Activated T-helper 1 cell treated with anti-CD3 and anti-CD28 coated beads, Interleukin-12 subunit alpha, Interleukin-12 subunit beta, Interleukin-2, Interleukin-4 antibody, amounts not matched to agents 30 ng/mL and 10 ng/mL and 1 ng/mL, durations not matched to agents 14 hours and 24 hours and 36 hours (primary cell): ENCODE measurements at regions not wholly inside any gene's neighbourhood (a gene's known extent, or its start where the extent isn't known, plus 50 kb on each side); places are given as distances from the start of the nearest gene placed in this dataset.
"Not testable (repeated sequence)": the region's sequence is repeated elsewhere in the genome, so short reads cannot be mapped to it uniquely, and the experiment has no call there.

Experiments
- DNase-seq: peaks from one replicate; pipeline ENCODE4 v3.0.0; 2021; ENCODE audit warnings: low spot score
- H3K27ac Mint-ChIP-seq: one replicate; pipeline ENCODE4 v1.8.0; 2021; ENCODE audit warnings: mild to moderate bottlenecking, mixed read lengths
- H3K27me3 Mint-ChIP-seq: one replicate; pipeline ENCODE4 v1.8.0; 2022; ENCODE audit warnings: mild to moderate bottlenecking, moderate library complexity, mixed read lengths; ENCODE audit not compliant: insufficient read depth
- H3K36me3 Mint-ChIP-seq: one replicate; pipeline ENCODE4 v1.8.0; 2021; ENCODE audit warnings: low read depth, mixed read lengths
- H3K4me1 Mint-ChIP-seq: one replicate; pipeline ENCODE4 v1.8.0; 2021; ENCODE audit warnings: low read depth, mixed read lengths
- H3K4me3 Mint-ChIP-seq: one replicate; pipeline ENCODE4 v1.8.0; 2021; ENCODE audit warnings: mild to moderate bottlenecking, moderate library complexity, mixed read lengths
- H3K9me3 Mint-ChIP-seq: one replicate; pipeline ENCODE4 v1.8.0; 2021; ENCODE audit warnings: mixed read lengths
- intact Hi-C: fragments of 100-400 bp; cut with micrococcal nuclease; formaldehyde crosslinking; loops from one replicate; pipeline ENCODE4 v1.15.1; 2024

- H3K4me1 Mint-ChIP-seq, DNase-seq, H3K9me3 Mint-ChIP-seq, H3K36me3 Mint-ChIP-seq, H3K4me3 Mint-ChIP-seq, intact Hi-C loops, H3K27ac Mint-ChIP-seq: not testable (repeated sequence)
- peaks cover 11% of the 10 kb centered on the region for H3K27me3 Mint-ChIP-seq
Measured at GRCh38 chr2:88802026-88802425, 110.6 kb downstream of the RPIA start.

GRCh38 chr2:88807237-88807962 is 115.9 kb downstream of the RPIA start:
- Mint-ChIP-seq H3K9me3 (no peaks in the 10 kb centered on the region), H3K27me3 (peaks cover 2% of the 10 kb centered on the region), H3K27ac (no peak overlapping the region), H3K4me3 (no peak overlapping the region), H3K36me3 (no peaks in the 10 kb centered on the region), H3K4me1 (no peaks in the 10 kb centered on the region)
- no peak for DNase-seq
- intact Hi-C loops: no loop called here

- H3K4me3 Mint-ChIP-seq: no peak overlapping the region
- H3K27me3 Mint-ChIP-seq: peaks cover 2% of the 10 kb centered on the region
- no peaks in the 10 kb centered on the region for H3K9me3 Mint-ChIP-seq
- H3K27ac Mint-ChIP-seq: no peak overlapping the region
- no peaks in the 10 kb centered on the region for H3K4me1 Mint-ChIP-seq
- DNase-seq: no peak
- intact Hi-C loops: no loop called here
- no peaks in the 10 kb centered on the region for H3K36me3 Mint-ChIP-seq
Measured at GRCh38 chr2:88808083-88808482, 116.6 kb downstream of the RPIA start.

- Mint-ChIP-seq H3K9me3 (peaks cover 4% of the 10 kb centered on the region), H3K4me1 (no peaks in the 10 kb centered on the region), H3K36me3 (no peaks in the 10 kb centered on the region), H3K27ac (no peak overlapping the region), H3K27me3 (no peaks in the 10 kb centered on the region), H3K4me3 (no peak overlapping the region)
- no peak for DNase-seq
- intact Hi-C loops: no loop called here
Measured at GRCh38 chr2:88808652-88809051, 117.2 kb downstream of the RPIA start.

- Mint-ChIP-seq H3K36me3 (no peaks in the 10 kb centered on the region), H3K4me3 (no peak overlapping the region), H3K9me3 (peaks cover 5% of the 10 kb centered on the region), H3K27ac (no peak overlapping the region), H3K27me3 (no peaks in the 10 kb centered on the region), H3K4me1 (no peaks in the 10 kb centered on the region)
- DNase-seq: no peak
- intact Hi-C loops: no loop called here
Measured at GRCh38 chr2:88809216-88809615, 117.7 kb downstream of the RPIA start.

GRCh38 chr2:88810017-88810416 is 118.5 kb downstream of the RPIA start:
- DNase-seq: no peak
- Mint-ChIP-seq H3K4me3 (no peak overlapping the region), H3K27me3 (no peaks in the 10 kb centered on the region), H3K36me3 (no peaks in the 10 kb centered on the region), H3K9me3 (peaks cover 10% of the 10 kb centered on the region), H3K27ac (no peak overlapping the region), H3K4me1 (no peaks in the 10 kb centered on the region)
- intact Hi-C loops: no loop called here

GRCh38 chr2:88810488-88810887 is 119.0 kb downstream of the RPIA start:
- H3K27ac Mint-ChIP-seq: no peak overlapping the region
- DNase-seq: no peak
- no peaks in the 10 kb centered on the region for H3K27me3 Mint-ChIP-seq
- H3K4me1 Mint-ChIP-seq: no peaks in the 10 kb centered on the region
- no peak overlapping the region for H3K4me3 Mint-ChIP-seq
- H3K9me3 Mint-ChIP-seq: peaks cover 15% of the 10 kb centered on the region
- H3K36me3 Mint-ChIP-seq: no peaks in the 10 kb centered on the region
- intact Hi-C loops: no loop called here

GRCh38 chr2:88811233-88811632 is 119.8 kb downstream of the RPIA start:
- Mint-ChIP-seq H3K36me3 (no peaks in the 10 kb centered on the region), H3K27me3 (no peaks in the 10 kb centered on the region), H3K4me1 (no peaks in the 10 kb centered on the region), H3K27ac (no peak overlapping the region), H3K9me3 (peaks cover 17% of the 10 kb centered on the region), H3K4me3 (no peak overlapping the region)
- intact Hi-C loops: no loop called here
- no peak for DNase-seq

- no peaks in the 10 kb centered on the region for H3K36me3 Mint-ChIP-seq
- peaks cover 21% of the 10 kb centered on the region for H3K9me3 Mint-ChIP-seq
- intact Hi-C loops: no loop called here
- no peaks in the 10 kb centered on the region for H3K27me3 Mint-ChIP-seq
- no peaks in the 10 kb centered on the region for H3K4me1 Mint-ChIP-seq
- no peak overlapping the region for H3K27ac Mint-ChIP-seq
- H3K4me3 Mint-ChIP-seq: no peak overlapping the region
- no peak for DNase-seq
Measured at GRCh38 chr2:88811681-88812080, 120.2 kb downstream of the RPIA start.

- no peak for DNase-seq
- Mint-ChIP-seq H3K27ac (no peak overlapping the region), H3K4me1 (no peaks in the 10 kb centered on the region), H3K4me3 (no peak overlapping the region), H3K9me3 (peaks cover 32% of the 10 kb centered on the region), H3K27me3 (no peaks in the 10 kb centered on the region), H3K36me3 (no peaks in the 10 kb centered on the region)
- intact Hi-C loops: no loop called here
Measured at GRCh38 chr2:88813612-88814011, 122.1 kb downstream of the RPIA start.

- Mint-ChIP-seq H3K4me1 (no peaks in the 10 kb centered on the region), H3K4me3 (no peak overlapping the region), H3K27ac (no peak overlapping the region), H3K27me3 (no peaks in the 10 kb centered on the region), H3K36me3 (no peaks in the 10 kb centered on the region), H3K9me3 (peaks cover 32% of the 10 kb centered on the region)
- intact Hi-C loops: no loop called here
- no peak for DNase-seq
Measured at GRCh38 chr2:88815282-88815681, 123.8 kb downstream of the RPIA start.

GRCh38 chr2:88815697-88816096 is 124.2 kb downstream of the RPIA start:
- Mint-ChIP-seq H3K36me3 (no peaks in the 10 kb centered on the region), H3K27ac (no peak overlapping the region), H3K9me3 (peaks cover 32% of the 10 kb centered on the region), H3K27me3 (no peaks in the 10 kb centered on the region), H3K4me3 (no peak overlapping the region), H3K4me1 (no peaks in the 10 kb centered on the region)
- intact Hi-C loops: no loop called here
- no peak for DNase-seq

- Mint-ChIP-seq H3K4me3 (no peak overlapping the region), H3K9me3 (peaks cover 31% of the 10 kb centered on the region), H3K4me1 (no peaks in the 10 kb centered on the region), H3K27me3 (no peaks in the 10 kb centered on the region), H3K27ac (no peak overlapping the region), H3K36me3 (no peaks in the 10 kb centered on the region)
- intact Hi-C loops: no loop called here
- no peak for DNase-seq
Measured at GRCh38 chr2:88818381-88818780, 126.9 kb downstream of the RPIA start.

- no peaks in the 10 kb centered on the region for H3K9me3 Mint-ChIP-seq
- H3K36me3 Mint-ChIP-seq: no peaks in the 10 kb centered on the region
- H3K4me3 Mint-ChIP-seq: no peak overlapping the region
- DNase-seq: no peak
- H3K4me1 Mint-ChIP-seq: no peaks in the 10 kb centered on the region
- intact Hi-C loops: no loop called here
- peaks cover 3% of the 10 kb centered on the region for H3K27me3 Mint-ChIP-seq
- no peak overlapping the region for H3K27ac Mint-ChIP-seq
Measured at GRCh38 chr2:88824951-88825350, 133.5 kb downstream of the RPIA start.
